ENCODE measurements at regions not wholly inside any gene's neighbourhood (a gene's known extent, or its start where the extent isn't known, plus 50 kb on each side); places are given as distances from the start of the nearest gene placed in this dataset.

DNA sequence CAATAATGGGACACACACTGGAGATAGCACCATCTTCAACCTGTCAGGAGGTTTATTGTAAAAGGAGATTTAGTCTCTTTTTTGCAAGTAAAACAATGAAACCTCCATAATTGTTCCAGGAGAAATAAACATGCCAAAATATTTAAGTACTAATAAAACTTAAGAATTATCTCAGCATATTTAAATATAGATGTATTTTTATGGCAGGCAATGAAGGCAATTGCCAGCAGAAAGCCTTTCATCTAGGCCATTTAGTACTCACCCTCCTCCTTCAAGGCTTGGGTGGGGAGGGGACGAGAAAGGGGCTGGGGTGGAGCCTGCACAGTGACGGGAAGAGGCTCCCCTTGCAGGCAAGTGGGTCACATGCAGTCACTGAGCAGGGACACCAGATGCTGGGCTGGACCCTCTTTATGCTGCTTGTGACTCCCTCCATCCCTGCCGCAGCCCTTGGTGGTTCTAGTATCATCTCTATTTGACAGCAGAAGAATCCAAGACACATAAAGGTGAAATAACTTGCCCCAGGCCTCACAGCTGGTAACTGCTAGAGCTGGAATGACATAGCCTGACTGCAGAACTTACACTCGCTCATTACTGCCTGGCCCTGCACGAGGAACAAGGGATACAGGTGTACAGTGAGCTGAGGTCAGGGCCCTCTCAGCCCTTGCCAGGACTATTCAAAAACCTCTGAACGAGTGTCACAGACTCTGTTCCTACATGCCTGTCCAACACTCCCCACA, 449.5 kb upstream of the ZMIZ1 start:
- Histone ChIP-seq H3K4me3 (ENCODE audit: low read depth in 1 of 2, low read length in 2 of 2) (no peak overlapping the region), H3K27ac (ENCODE audit: low read length) (no peak overlapping the region), H3K4me1 (ENCODE audit: control insufficient read depth in 1 of 2, insufficient read depth in 2 of 2, low read length in 2 of 2) (peaks cover 0 to 7% of the 10 kb centered on the region in 2 donors), H3K36me3 (ENCODE audit: control insufficient read depth in 1 of 2, insufficient read depth in 2 of 2, low read length in 2 of 2) (no peaks in the 10 kb centered on the region), H3K9me3 (ENCODE audit: control insufficient read depth in 1 of 2, low read length in 2 of 2) (no peaks in the 10 kb centered on the region), H3K27me3 (ENCODE audit: low read depth, low read length) (no peaks in the 10 kb centered on the region)

DNA sequence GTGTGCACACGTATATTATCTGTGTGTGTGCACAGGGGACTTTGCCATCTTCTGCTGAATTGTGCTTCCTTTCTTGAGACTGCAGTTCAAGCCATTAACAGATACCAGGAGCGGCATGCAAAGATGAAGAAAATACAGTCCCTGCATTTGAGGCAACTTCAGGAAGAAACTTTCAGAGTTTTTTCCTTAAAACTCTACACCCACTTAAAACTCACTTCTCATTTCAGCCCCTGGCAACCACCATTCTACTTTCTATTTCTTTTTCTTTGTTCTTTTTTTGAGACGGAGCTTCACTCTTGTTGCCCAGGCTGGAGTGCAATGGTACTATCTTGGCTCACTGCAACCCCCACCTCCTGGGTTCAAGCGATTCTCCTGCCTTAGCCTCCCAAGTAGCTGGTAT, 448.9 kb upstream of the ZMIZ1 start:
- H3K27me3 ChIP-seq (ENCODE audit: low read depth, low read length), result no peaks in the 10 kb centered on the region
- H3K36me3 ChIP-seq (ENCODE audit: control insufficient read depth in 1 of 2, insufficient read depth in 2 of 2, low read length in 2 of 2), result no peaks in the 10 kb centered on the region
- peaks cover 0 to 7% of the 10 kb centered on the region in 2 donors for H3K4me1 ChIP-seq (ENCODE audit: control insufficient read depth in 1 of 2, insufficient read depth in 2 of 2, low read length in 2 of 2)
- H3K27ac ChIP-seq (ENCODE audit: low read length), result no peak overlapping the region
- H3K4me3 ChIP-seq (ENCODE audit: low read depth in 1 of 2, low read length in 2 of 2), result no peak overlapping the region
- no peaks in the 10 kb centered on the region for H3K9me3 ChIP-seq (ENCODE audit: control insufficient read depth in 1 of 2, low read length in 2 of 2)

DNA sequence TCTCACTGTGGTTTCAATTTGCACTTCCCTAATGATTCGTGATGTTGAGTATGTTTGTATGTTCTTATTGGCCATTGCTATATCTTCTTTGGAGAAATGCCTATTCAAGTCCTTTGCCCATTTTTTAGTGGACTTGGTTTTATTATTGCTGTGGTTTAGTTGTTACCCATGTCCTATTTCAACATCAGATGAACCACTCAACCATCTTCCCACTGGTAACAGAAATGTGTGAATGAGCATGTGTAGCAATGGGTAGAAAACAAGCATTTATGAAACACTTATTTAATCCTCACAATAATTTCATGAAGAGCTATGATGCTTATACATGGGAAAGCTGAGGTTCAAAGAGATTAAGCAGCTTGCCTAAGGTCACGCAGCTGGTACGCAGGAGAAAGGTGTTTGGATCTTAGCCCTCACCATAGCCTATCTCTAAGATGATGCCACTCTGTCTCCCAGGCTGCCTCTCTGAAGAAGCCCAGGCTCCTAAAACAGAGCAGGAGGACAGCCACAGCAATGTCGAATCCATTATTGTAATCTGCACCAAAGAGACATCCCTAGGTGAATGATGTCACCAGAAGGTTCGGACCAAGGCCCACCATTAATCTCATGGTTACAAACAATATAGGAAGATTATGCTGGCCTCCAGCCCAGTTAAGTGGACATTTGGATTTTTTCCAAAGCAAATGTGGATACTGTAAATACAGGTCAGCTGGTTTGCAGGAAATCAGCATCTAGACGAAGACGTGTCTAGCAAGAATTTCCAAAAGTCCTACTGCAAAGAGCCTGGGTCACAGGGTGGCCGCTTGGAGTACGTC, 447.6 kb upstream of the ZMIZ1 start:
- H3K36me3 ChIP-seq (ENCODE audit: control insufficient read depth in 1 of 2, insufficient read depth in 2 of 2, low read length in 2 of 2), result no peaks in the 10 kb centered on the region
- H3K9me3 ChIP-seq (ENCODE audit: control insufficient read depth in 1 of 2, low read length in 2 of 2), result no peaks in the 10 kb centered on the region
- H3K4me3 ChIP-seq (ENCODE audit: low read depth in 1 of 2, low read length in 2 of 2), result no peak overlapping the region
- no peaks in the 10 kb centered on the region for H3K27me3 ChIP-seq (ENCODE audit: low read depth, low read length)
- H3K27ac ChIP-seq (ENCODE audit: low read length), result no peak overlapping the region
- H3K4me1 ChIP-seq (ENCODE audit: control insufficient read depth in 1 of 2, insufficient read depth in 2 of 2, low read length in 2 of 2), result peaks cover 0 to 7% of the 10 kb centered on the region in 2 donors

DNA sequence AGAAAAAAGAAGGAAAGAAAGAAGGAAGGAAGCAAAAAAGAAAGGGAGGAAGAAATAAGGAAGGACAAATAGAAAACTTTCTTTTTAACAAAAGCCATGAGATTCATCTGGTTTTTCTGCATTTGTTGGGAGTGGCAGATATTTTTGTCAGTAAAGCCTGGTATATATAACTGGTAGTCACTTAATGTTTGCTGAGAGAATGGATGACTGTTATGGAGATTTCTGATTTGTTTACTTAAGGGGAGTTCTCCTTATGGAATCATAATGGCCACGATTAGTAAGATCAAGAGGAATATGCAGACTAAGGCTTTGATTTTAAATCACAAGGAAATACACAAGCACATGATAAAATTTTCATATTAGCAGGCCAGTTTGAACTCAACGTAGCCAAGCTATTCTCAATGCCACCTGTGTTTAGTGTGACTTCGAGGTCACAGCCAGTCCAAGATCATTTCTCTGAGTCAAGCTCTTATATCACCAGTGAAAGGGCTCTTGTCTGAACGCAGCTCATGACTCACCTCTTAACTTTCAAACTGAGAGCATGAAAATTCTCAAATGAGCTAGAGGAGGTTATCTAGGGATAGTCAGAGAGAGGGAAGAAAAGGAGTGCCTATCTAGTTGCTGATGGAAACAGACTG, 445.1 kb upstream of the ZMIZ1 start:
- Histone ChIP-seq H3K4me1 (ENCODE audit: control insufficient read depth in 1 of 2, insufficient read depth in 2 of 2, low read length in 2 of 2) (no peaks in the 10 kb centered on the region), H3K9me3 (ENCODE audit: control insufficient read depth in 1 of 2, low read length in 2 of 2) (no peaks in the 10 kb centered on the region), H3K36me3 (ENCODE audit: control insufficient read depth in 1 of 2, insufficient read depth in 2 of 2, low read length in 2 of 2) (no peaks in the 10 kb centered on the region), H3K27ac (ENCODE audit: low read length) (no peak overlapping the region), H3K27me3 (ENCODE audit: low read depth, low read length) (no peaks in the 10 kb centered on the region), H3K4me3 (ENCODE audit: low read depth in 1 of 2, low read length in 2 of 2) (no peak overlapping the region)

DNA sequence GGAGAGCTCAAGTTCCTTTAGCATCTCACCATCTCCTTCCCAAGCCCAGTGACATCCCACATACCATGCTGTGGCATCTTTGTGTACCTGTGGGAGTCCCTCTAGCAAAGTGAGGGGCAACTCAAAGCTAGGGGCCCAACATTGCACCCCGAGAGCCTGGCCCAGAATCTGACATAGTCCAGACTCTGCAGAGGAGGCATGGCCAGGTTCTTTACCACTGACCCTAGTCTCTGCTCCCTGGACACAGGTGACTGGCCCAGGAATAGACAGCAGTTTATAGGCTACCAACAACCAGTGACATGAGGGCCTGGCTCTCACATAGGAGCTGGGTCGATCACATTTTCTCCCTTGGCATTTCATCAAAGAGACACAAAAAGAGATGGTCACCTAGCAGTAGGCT, 444.0 kb upstream of the ZMIZ1 start:
- Histone ChIP-seq H3K27ac (ENCODE audit: low read length) (no peak overlapping the region), H3K9me3 (ENCODE audit: control insufficient read depth in 1 of 2, low read length in 2 of 2) (no peaks in the 10 kb centered on the region)

DNA sequence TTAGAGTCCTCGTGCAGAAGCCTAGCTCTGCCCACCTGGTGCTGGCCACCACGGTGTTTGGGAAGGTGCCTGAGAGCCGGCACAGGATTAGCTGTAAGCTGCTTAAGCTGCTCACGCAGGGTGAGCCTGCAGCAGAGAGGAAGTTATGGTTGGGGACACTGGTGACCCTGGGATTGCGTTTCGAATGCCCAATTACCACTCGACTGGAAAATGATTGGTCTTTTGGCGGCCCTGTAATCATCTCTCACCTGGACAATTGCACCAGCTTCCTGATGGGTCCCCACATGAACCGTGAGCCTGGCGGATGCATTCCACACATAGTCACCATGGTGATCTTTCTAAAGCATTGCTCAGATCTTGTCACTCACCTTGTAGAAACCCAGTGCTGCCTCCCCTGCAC, 442.3 kb upstream of the ZMIZ1 start:
- H3K9me3 ChIP-seq (ENCODE audit: control insufficient read depth in 1 of 2, low read length in 2 of 2), result no peaks in the 10 kb centered on the region
- no peaks in the 10 kb centered on the region for H3K4me1 ChIP-seq (ENCODE audit: control insufficient read depth in 1 of 2, insufficient read depth in 2 of 2, low read length in 2 of 2)
- H3K27me3 ChIP-seq (ENCODE audit: low read depth, low read length), result no peaks in the 10 kb centered on the region
- no peak overlapping the region for H3K27ac ChIP-seq (ENCODE audit: low read length)
- no peaks in the 10 kb centered on the region for H3K36me3 ChIP-seq (ENCODE audit: control insufficient read depth in 1 of 2, insufficient read depth in 2 of 2, low read length in 2 of 2)
- no peak overlapping the region for H3K4me3 ChIP-seq (ENCODE audit: low read depth in 1 of 2, low read length in 2 of 2)

More for the DNA sequence above, 444.0 kb upstream of the ZMIZ1 start:
- no peaks in the 10 kb centered on the region for H3K27me3 ChIP-seq (ENCODE audit: low read depth, low read length)
- H3K36me3 ChIP-seq (ENCODE audit: control insufficient read depth in 1 of 2, insufficient read depth in 2 of 2, low read length in 2 of 2), result no peaks in the 10 kb centered on the region
- H3K4me1 ChIP-seq (ENCODE audit: control insufficient read depth in 1 of 2, insufficient read depth in 2 of 2, low read length in 2 of 2), result no peaks in the 10 kb centered on the region
- no peak overlapping the region for H3K4me3 ChIP-seq (ENCODE audit: low read depth in 1 of 2, low read length in 2 of 2)

DNA sequence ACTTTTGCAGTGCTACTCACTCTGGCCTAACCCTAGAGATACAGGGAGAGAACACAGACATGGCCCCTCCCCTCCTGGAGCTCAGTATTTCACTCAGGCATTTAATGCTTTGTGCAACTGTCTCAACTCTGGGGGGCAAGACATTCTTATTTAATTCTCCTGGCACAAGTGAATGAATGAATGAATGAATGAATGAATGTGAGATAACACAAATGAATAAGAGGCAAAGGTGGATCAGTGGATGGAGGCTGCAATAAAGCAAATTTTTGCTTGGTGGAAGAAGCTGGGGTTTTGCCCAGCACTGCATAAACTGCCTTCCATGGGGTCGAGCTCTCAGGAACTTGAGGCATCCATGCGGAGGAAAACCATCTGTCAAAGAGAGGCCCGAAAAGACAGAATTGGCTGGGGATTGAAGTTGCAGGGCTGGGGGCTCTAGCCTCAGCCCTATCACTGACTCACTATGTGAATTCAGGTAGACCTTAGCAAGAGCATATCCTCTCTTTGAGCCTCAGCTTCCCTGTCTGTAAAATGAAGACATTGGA, 441.4 kb upstream of the ZMIZ1 start:
- Histone ChIP-seq H3K36me3 (ENCODE audit: control insufficient read depth in 1 of 2, insufficient read depth in 2 of 2, low read length in 2 of 2) (no peaks in the 10 kb centered on the region), H3K27me3 (ENCODE audit: low read depth, low read length) (no peaks in the 10 kb centered on the region), H3K4me3 (ENCODE audit: low read depth in 1 of 2, low read length in 2 of 2) (no peak overlapping the region), H3K27ac (ENCODE audit: low read length) (no peak overlapping the region), H3K9me3 (ENCODE audit: control insufficient read depth in 1 of 2, low read length in 2 of 2) (no peaks in the 10 kb centered on the region), H3K4me1 (ENCODE audit: control insufficient read depth in 1 of 2, insufficient read depth in 2 of 2, low read length in 2 of 2) (no peaks in the 10 kb centered on the region)

DNA sequence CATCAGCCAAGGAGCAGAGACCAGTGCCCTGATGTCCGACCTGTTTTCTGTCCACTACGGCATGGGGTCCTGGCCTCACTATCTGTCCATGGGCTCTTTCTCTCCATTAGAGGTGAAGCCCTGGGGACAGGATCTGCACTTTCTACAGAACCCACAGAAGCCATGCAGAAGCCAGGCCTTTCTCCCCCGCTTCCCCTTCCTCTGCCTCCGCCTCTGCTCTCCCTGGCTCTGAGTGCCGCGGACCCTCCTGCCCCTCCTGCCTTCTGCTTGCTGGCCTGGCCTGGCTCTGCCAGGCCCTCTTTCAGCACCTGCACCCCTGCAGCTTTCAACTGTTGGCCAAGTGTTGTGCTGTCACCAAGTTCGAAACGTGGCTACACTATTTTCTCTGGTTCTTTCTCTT, 439.8 kb upstream of the ZMIZ1 start:
- no peak overlapping the region for H3K27ac ChIP-seq (ENCODE audit: low read length)

DNA sequence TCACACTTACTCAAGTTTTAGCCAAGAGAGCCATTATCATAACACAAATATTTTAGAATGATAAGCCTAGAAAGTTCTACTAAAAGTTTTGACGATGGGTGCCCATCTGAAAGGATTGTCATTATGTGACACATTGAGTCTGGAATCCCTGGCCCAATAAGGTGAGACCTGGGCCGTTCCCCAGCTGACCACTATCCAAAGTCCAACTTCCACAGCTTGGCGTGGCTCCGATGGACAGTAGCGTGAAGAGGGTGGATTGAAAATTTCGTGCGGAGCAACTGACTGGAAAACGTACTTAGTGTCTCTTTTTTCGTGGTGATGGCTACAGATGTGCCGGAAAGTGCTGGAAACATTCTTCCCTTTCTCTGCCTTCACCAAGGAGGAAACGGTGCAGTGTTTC, 439.0 kb upstream of the ZMIZ1 start:
- Histone ChIP-seq H3K27ac (ENCODE audit: low read length) (no peak overlapping the region), H3K4me3 (ENCODE audit: low read depth in 1 of 2, low read length in 2 of 2) (no peak overlapping the region), H3K36me3 (ENCODE audit: control insufficient read depth in 1 of 2, insufficient read depth in 2 of 2, low read length in 2 of 2) (no peaks in the 10 kb centered on the region), H3K4me1 (ENCODE audit: control insufficient read depth in 1 of 2, insufficient read depth in 2 of 2, low read length in 2 of 2) (no peaks in the 10 kb centered on the region), H3K9me3 (ENCODE audit: control insufficient read depth in 1 of 2, low read length in 2 of 2) (no peaks in the 10 kb centered on the region), H3K27me3 (ENCODE audit: low read depth, low read length) (no peaks in the 10 kb centered on the region)

More for the DNA sequence above, 439.8 kb upstream of the ZMIZ1 start:
- no peaks in the 10 kb centered on the region for H3K27me3 ChIP-seq (ENCODE audit: low read depth, low read length)
- no peaks in the 10 kb centered on the region for H3K4me1 ChIP-seq (ENCODE audit: control insufficient read depth in 1 of 2, insufficient read depth in 2 of 2, low read length in 2 of 2)
- H3K4me3 ChIP-seq (ENCODE audit: low read depth in 1 of 2, low read length in 2 of 2), result no peak overlapping the region
- H3K36me3 ChIP-seq (ENCODE audit: control insufficient read depth in 1 of 2, insufficient read depth in 2 of 2, low read length in 2 of 2), result no peaks in the 10 kb centered on the region
- H3K9me3 ChIP-seq (ENCODE audit: control insufficient read depth in 1 of 2, low read length in 2 of 2), result no peaks in the 10 kb centered on the region

DNA sequence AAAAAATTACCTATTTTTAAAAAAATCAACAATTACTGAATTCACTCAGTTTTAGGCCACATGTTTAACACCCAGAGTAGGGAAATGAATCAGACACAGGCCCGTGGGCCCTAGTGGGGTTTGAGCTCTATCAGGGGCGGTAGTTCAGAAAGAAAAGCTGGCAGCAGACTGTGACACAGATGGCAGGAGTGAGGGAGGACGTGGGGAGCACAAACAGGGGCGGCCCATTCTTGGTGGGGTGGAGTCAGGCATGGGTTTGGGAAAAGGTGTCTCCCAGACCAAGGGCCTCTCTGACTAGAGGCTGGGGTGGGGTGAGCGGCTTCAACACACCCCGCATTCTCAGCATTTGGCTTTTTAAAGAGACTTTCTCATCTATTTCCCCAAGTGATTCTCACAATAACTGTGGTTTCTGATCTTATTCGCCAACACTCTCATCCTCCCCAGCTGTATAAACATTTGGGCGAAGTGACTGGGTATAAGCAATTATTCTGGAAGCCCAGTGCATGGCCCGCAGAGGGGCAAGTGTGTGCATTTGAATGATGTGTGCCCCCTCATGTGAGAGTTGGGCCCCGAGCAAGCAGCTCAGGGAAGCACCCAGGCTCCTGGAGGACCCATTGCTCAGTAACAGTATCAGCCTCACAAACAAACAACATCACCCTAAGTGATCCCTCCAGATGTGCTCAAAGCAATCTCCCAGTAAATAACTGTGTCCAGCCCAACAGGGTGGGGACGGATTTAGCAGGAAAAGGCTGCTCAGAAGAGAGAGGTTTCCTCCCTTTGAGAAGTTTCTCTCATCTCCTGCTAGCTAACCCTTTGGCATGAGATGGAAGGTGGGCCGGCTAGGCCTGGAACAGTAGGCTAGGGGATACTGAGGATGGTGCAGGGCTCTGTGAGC, 437.6 kb upstream of the ZMIZ1 start:
- H3K27ac ChIP-seq (ENCODE audit: low read length), result no peak overlapping the region
- H3K4me1 ChIP-seq (ENCODE audit: control insufficient read depth in 1 of 2, insufficient read depth in 2 of 2, low read length in 2 of 2), result no peaks in the 10 kb centered on the region
- no peaks in the 10 kb centered on the region for H3K36me3 ChIP-seq (ENCODE audit: control insufficient read depth in 1 of 2, insufficient read depth in 2 of 2, low read length in 2 of 2)
- no peaks in the 10 kb centered on the region for H3K27me3 ChIP-seq (ENCODE audit: low read depth, low read length)
- no peak overlapping the region for H3K4me3 ChIP-seq (ENCODE audit: low read depth in 1 of 2, low read length in 2 of 2)
- H3K9me3 ChIP-seq (ENCODE audit: control insufficient read depth in 1 of 2, low read length in 2 of 2), result no peaks in the 10 kb centered on the region

All from muscle layer of duodenum (tissue), 2 donors.